TTC549 (cell line): ENCODE measurements at regions not wholly inside any gene's neighbourhood (a gene's known extent, or its start where the extent isn't known, plus 50 kb on each side); places are given as distances from the start of the nearest gene placed in this dataset.
"Not testable (repeated sequence)": the region's sequence is repeated elsewhere in the genome, so short reads cannot be mapped to it uniquely, and the experiment has no call there.

Experiments
- FAIRE-seq: peaks from 2 replicates; lab custom pipeline; 2012; peaks lifted over from hg19 to GRCh38; lab: Jason Lieb, UNC

- no peak for FAIRE-seq
These were observed 114.5 kb upstream of the G2E3 start for GRCh38 chr14:30444451-30444850.

GRCh38 chr14:30445011-30445793, 113.8 kb upstream of the G2E3 start:
- FAIRE-seq = no peak

- FAIRE-seq = no peak
These were observed 113.1 kb upstream of the G2E3 start for GRCh38 chr14:30445852-30446251.

- no peak for FAIRE-seq
These were observed 108.1 kb upstream of the G2E3 start for GRCh38 chr14:30450631-30451545.

GRCh38 chr14:30456296-30456695, 102.7 kb upstream of the G2E3 start:
- no peak for FAIRE-seq

- FAIRE-seq = no peak
These were observed 96.6 kb upstream of the G2E3 start for GRCh38 chr14:30462358-30462757.

GRCh38 chr14:30464481-30464880, 94.5 kb upstream of the G2E3 start:
- FAIRE-seq = no peak

GRCh38 chr14:30468354-30468753, 90.6 kb upstream of the G2E3 start:
- no peak for FAIRE-seq

- FAIRE-seq = no peak
These were observed 87.0 kb upstream of the G2E3 start for GRCh38 chr14:30471980-30472379.

- not testable (repeated sequence) for FAIRE-seq
These were observed 84.9 kb upstream of the G2E3 start for GRCh38 chr14:30473846-30474696.

- no peak for FAIRE-seq
These were observed 76.7 kb upstream of the G2E3 start for GRCh38 chr14:30482276-30482675.

GRCh38 chr14:30484201-30484600, 74.8 kb upstream of the G2E3 start:
- FAIRE-seq = no peak

- no peak for FAIRE-seq
These were observed 74.0 kb upstream of the G2E3 start for GRCh38 chr14:30484976-30485375.

GRCh38 chr14:30496852-30497251, 62.1 kb upstream of the G2E3 start:
- FAIRE-seq = no peak

GRCh38 chr14:30499358-30499757, 59.6 kb upstream of the G2E3 start:
- FAIRE-seq = no peak

GRCh38 chr14:30500222-30500621, 58.7 kb upstream of the G2E3 start:
- no peak for FAIRE-seq

- FAIRE-seq = no peak
These were observed 51.7 kb upstream of the G2E3 start for GRCh38 chr14:30507209-30507608.
